Osteoblast (primary cell): ENCODE measurements at regions not wholly inside any gene's neighbourhood (a gene's known extent, or its start where the extent isn't known, plus 50 kb on each side); places are given as distances from the start of the nearest gene placed in this dataset.

Source experiments
- DNase-seq: peaks from one replicate; pipeline ENCODE4 v3.0.0; 2011; ENCODE audit warnings: low spot score, mixed read lengths; ENCODE audit not compliant: insufficient read length; ENCODE audit errors: missing footprints
- H2AFZ ChIP-seq: 2 replicates; pipeline ENCODE4 v1.6.0; 2011; ENCODE audit warnings: mild to moderate bottlenecking, low read length
- H3K27ac ChIP-seq: 2 replicates; pipeline ENCODE4 v1.5.1; 2011; ENCODE audit warnings: mild to moderate bottlenecking, low read depth, low read length, moderate library complexity
- H3K27me3 ChIP-seq: 2 replicates; pipeline ENCODE4 v1.6.0; 2012; ENCODE audit warnings: mild to moderate bottlenecking, control low read depth, inconsistent platforms, low read length, moderate library complexity; ENCODE audit not compliant: insufficient read depth
- H3K36me3 ChIP-seq: 2 replicates; pipeline ENCODE4 v1.5.1; 2011; ENCODE audit warnings: mild to moderate bottlenecking, low read length, control low read depth, moderate library complexity; ENCODE audit not compliant: insufficient read depth
- H3K4me1 ChIP-seq: 2 replicates; pipeline ENCODE4 v1.5.1; 2011; ENCODE audit warnings: mild to moderate bottlenecking, low read length, control low read depth, moderate library complexity; ENCODE audit not compliant: insufficient read depth
- H3K4me2 ChIP-seq: 2 replicates; pipeline ENCODE4 v1.6.0; 2011; ENCODE audit warnings: mild to moderate bottlenecking, low read length; ENCODE audit not compliant: insufficient read depth
- H3K4me3 ChIP-seq: fragments of 200-600 bp; sonication (generic); 3 replicates; pipeline ENCODE4 v1.5.1; 2012; ENCODE audit warnings: mild to moderate bottlenecking, low read length, inconsistent platforms; ENCODE audit not compliant: insufficient read depth
- H3K79me2 ChIP-seq: 2 replicates; pipeline ENCODE4 v1.6.0; 2012; ENCODE audit warnings: mild to moderate bottlenecking, low read length, control low read depth, inconsistent platforms; ENCODE audit not compliant: insufficient read depth
- H3K9me3 ChIP-seq: 2 replicates; pipeline ENCODE4 v1.5.1; 2011; ENCODE audit warnings: low read depth, low read length, control low read depth
- H4K20me1 ChIP-seq: 2 replicates; pipeline ENCODE4 v1.6.0; 2012; ENCODE audit warnings: mild to moderate bottlenecking, low read length, control low read depth; ENCODE audit not compliant: insufficient read depth
- CTCF ChIP-seq: IDR thresholded peaks from 2 replicates; pipeline ENCODE4 v1.5.1; 2011; ENCODE audit warnings: mild to moderate bottlenecking, low read depth, low read length, moderate library complexity; ENCODE audit errors: extremely low read depth

GRCh38 chr11:80987171-80987570 lies 1546.3 kb upstream of the TENM4 start:
- TF ChIP-seq CTCF: no peak
- DNase-seq: no peak

DNA sequence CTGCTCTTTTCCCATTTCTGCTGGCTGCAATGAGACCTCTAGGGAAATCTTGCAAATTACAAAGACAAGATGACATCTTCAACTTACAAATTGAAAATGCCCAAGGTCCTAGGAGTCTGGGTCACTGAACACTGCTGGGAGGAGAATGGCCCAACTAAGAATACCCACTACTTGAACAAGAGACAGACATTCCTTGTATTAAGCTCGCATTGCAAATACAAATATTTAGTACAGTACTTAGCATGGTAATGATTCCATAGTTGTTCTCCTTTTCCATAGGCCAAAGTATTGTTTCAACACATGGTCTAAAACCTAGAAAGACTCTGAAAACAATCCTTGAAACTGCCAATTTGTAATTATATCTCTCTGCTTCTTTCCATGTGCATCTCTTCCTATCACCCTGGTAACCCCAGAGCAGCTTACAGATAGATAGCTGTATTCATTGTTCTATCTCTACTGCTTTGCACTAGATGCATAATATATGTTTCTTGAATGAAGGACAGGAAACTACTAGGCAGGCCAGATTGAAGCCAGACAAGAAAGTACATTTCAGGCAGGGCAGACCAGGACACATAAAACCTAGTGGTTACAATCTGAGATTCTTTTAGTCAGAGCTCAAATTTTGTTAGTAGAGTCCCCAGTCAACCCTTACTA lies 1545.7 kb upstream of the TENM4 start:
- Histone ChIP-seq H3K27me3 (no peaks in the 10 kb centered on the region), H3K79me2 (no peaks in the 10 kb centered on the region), H3K4me2 (no peak overlapping the region), H3K36me3 (no peaks in the 10 kb centered on the region), H3K27ac (no peak overlapping the region), H2AFZ (no peak overlapping the region), H3K9me3 (no peaks in the 10 kb centered on the region), H4K20me1 (no peaks in the 10 kb centered on the region), H3K4me3 (no peak overlapping the region), H3K4me1 (no peaks in the 10 kb centered on the region)
- TF ChIP-seq CTCF: no peak
- DNase-seq: no peak

More at GRCh38 chr11:80987171-80987570, 1546.3 kb upstream of the TENM4 start:
- no peaks in the 10 kb centered on the region for H3K36me3 ChIP-seq
- no peak overlapping the region for H3K4me3 ChIP-seq
- no peak overlapping the region for H2AFZ ChIP-seq
- H3K27me3 ChIP-seq: no peaks in the 10 kb centered on the region
- no peaks in the 10 kb centered on the region for H4K20me1 ChIP-seq
- no peaks in the 10 kb centered on the region for H3K4me1 ChIP-seq
- no peak overlapping the region for H3K27ac ChIP-seq
- no peaks in the 10 kb centered on the region for H3K9me3 ChIP-seq
- no peak overlapping the region for H3K4me2 ChIP-seq
- H3K79me2 ChIP-seq: no peaks in the 10 kb centered on the region

DNA sequence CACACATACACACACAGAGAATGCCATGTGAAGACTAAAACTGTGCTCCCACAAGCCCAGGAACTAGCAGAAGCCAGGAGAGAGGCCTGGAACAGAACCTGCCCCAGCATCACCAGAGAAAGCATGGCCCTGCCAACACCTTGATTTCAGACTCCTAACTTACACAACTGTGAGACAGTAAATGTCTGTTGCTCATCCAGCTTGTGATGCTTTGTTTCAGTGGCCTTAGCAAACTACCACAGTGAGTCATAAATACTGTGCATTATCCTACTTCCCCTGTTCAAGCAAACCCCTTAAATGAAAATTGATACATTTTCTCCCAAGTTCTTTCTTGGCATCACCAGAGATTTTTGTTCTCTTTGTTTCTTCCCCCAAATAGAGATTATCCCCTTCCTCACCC lies 1539.4 kb upstream of the TENM4 start:
- H3K4me2 ChIP-seq: no peak overlapping the region
- DNase-seq: no peak
- no peak overlapping the region for H3K27ac ChIP-seq
- TF ChIP-seq CTCF: no peak
- H3K9me3 ChIP-seq: no peaks in the 10 kb centered on the region
- no peaks in the 10 kb centered on the region for H3K36me3 ChIP-seq
- no peaks in the 10 kb centered on the region for H3K4me1 ChIP-seq
- H3K4me3 ChIP-seq: no peak overlapping the region
- no peaks in the 10 kb centered on the region for H3K79me2 ChIP-seq
- no peak overlapping the region for H2AFZ ChIP-seq
- H3K27me3 ChIP-seq: no peaks in the 10 kb centered on the region
- H4K20me1 ChIP-seq: no peaks in the 10 kb centered on the region

- no peak overlapping the region for H2AFZ ChIP-seq
- H3K36me3 ChIP-seq: no peaks in the 10 kb centered on the region
- TF ChIP-seq CTCF: no peak
- no peak overlapping the region for H3K4me3 ChIP-seq
- DNase-seq: no peak
- H3K4me2 ChIP-seq: no peak overlapping the region
- H3K79me2 ChIP-seq: no peaks in the 10 kb centered on the region
- H3K27me3 ChIP-seq: no peaks in the 10 kb centered on the region
- H3K27ac ChIP-seq: no peak overlapping the region
- no peaks in the 10 kb centered on the region for H4K20me1 ChIP-seq
- H3K9me3 ChIP-seq: no peaks in the 10 kb centered on the region
- H3K4me1 ChIP-seq: no peaks in the 10 kb centered on the region
Measured at GRCh38 chr11:80973786-80974185, 1533.0 kb upstream of the TENM4 start.
